ENCODE measurements at regions not wholly inside any gene's neighbourhood (a gene's known extent, or its start where the extent isn't known, plus 50 kb on each side); places are given as distances from the start of the nearest gene placed in this dataset.

DNA sequence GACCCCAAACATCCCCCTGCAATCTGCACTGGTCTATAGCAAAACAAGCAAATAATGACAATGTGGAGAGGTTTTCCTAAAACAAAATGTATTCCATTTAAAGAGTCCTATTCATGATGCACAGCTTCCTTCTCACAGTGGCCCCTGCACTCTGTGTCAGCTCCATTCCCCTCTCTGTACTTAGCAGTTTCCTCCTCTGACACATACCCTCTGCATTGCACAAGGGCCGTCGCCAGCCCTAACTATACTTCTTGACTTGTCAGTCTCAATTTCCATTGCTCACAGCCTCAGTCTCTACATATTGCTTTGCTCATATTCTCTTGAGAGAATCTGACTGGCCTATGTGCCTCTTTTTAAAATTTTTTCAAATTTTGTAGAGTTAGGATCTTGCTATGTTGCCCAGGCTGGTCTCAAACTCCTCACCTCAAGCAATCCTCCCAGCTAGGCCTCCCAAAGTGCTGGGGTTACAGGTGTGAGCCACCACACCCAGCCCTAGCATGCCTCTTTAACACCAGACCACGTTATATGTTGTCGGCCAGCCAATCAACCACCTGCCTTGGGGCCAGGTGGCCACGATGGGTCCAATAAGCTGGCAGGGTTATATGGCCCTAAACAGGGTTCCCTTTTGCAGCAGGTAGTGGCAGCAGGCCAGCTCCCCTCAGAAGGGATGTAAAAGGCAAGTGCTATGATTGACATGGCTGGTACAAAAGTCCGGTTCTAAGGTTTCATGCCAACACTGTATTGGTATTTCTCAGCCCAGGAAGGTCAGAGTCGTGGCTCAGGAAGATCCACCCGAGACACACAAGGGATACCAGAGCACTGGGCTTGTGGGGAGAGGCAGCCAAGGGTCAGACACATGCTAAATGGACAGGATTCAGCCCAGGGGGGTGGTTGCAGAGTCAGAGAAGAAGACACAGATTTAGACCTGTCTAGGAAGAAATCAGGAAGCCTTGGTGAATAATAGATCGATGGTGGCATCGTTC, 59.0 kb upstream of the SMAD3 start:
- no peak for DNase-seq

GRCh38 chr15:67009576-67010569, 55.5 kb upstream of the SMAD3 start:
- DNase-seq, result no peak

- DNase-seq, result no peak
Observed at GRCh38 chr15:67010898-67011616, 54.3 kb upstream of the SMAD3 start.

DNA sequence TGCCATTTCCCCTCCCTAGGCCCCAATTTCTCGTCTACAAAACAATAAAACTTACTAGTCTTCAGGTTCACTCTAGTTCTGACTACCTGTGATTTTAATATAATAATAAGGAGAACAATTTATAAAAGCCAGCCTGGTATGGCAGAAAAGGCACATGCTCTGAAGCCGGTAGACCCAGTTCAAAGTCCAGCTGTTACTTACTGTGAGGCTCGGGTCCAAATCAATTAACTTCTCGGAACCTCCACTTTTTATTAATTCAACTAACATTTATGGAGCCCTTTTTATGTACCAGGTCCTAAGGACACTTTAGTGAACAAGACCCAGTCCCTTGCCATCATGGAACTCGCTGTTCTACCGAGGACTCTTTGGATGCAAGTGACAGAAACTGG, 53.8 kb upstream of the SMAD3 start:
- no peak for DNase-seq

DNA sequence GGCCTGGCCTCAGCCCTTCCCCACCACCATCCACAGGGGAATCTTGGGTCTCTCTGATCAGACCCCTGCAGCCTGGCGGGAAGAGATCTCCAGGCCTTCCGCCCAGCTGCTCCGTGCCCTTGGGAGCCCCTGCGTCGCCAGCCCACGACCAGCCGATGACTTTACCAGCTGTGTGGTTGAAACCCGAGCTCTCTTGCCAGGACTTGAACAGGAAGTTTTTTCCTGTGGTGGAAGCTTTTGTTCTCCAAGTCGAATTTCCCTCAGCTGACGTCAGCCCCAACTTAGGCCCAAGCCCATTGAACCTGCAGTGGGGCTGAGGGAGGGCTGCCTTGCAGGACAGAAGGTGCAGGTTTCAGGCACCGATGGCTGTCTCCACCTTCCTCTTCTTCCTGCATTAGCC, 51.7 kb upstream of the SMAD3 start:
- DNase-seq, result no peak

Data from GDM1 (cell line).